HCT116 (cell line): ENCODE measurements at regions not wholly inside any gene's neighbourhood (a gene's known extent, or its start where the extent isn't known, plus 50 kb on each side); places are given as distances from the start of the nearest gene placed in this dataset.

Experiments
- ATAC-seq: fragments of 200-7000 bp; cut with Tn5 transposase; 2 replicates; pipeline ENCODE4 v1.9.1; 2020; ENCODE audit warnings: mild to moderate bottlenecking, moderate library complexity
- BruUV-seq: library from RNA; stranded (reverse); fragments of 400-500 nt; replicated peaks from 2 replicates; lab custom pipeline; 2021; lab: Mats Ljungman, UMichigan
- CTCF ChIA-PET: fragments of 300-600 bp; sonication (Branson Sonifier 250); formaldehyde crosslinking; loops from one replicate; lab custom pipeline; 2021; ENCODE audit warnings: antibody characterized with exemption; lab: Charles Lee
- POLR2A ChIA-PET: fragments of 300-600, 350-600 bp; sonication (Branson Sonifier 250); formaldehyde crosslinking; loops from one replicate; lab custom pipeline; 2021; ENCODE audit warnings: antibody characterized with exemption; lab: Charles Lee
- RAD21 ChIA-PET, 2 experiments: fragments of 300-600 bp; sonication (Branson Sonifier 250); formaldehyde crosslinking; loops; one replicate each; lab custom pipeline; 2023; ENCODE audit warnings: low total read pairs in 2 of 2; ENCODE audit not compliant: uncharacterized antibody in 2 of 2, unreplicated experiment in 2 of 2, low non-redundant PET in 1 of 2; lab: Charles Lee
- DNase-seq: peaks from one replicate; pipeline ENCODE4 v3.0.0-alpha.2; 2010; ENCODE audit warnings: low read depth, low spot score
- H2AFZ ChIP-seq: fragments of 200-600 bp; shearing (Covaris generic), sonication (generic); 2 replicates; pipeline ENCODE4 v1.6.1; 2017; ENCODE audit warnings: low read depth, mixed run types, mixed read lengths, antibody characterized with exemption, low read length; ENCODE audit not compliant: poor library complexity, severe bottlenecking
- H3K27ac ChIP-seq: 2 replicates; pipeline ENCODE4 v1.5.1; 2012; ENCODE audit warnings: low read depth, low read length
- H3K27me3 ChIP-seq: fragments of 200-600 bp; sonication (generic); 2 replicates; pipeline ENCODE4 v1.6.1; 2016; ENCODE audit warnings: mixed run types, low read length, mixed read lengths; ENCODE audit not compliant: insufficient read depth
- H3K36me3 ChIP-seq, 2 experiments: fragments of 200-500 bp in 1 of 2; fragments of 200-600 bp in 1 of 2; sonication (Bioruptor generic) in 1 of 2; sonication (generic) in 1 of 2; 2 replicates each; pipeline versions ENCODE4 v1.5.1 to v1.6.1; 2014 to 2016; ENCODE audit warnings: low read length in 2 of 2, inconsistent platforms in 1 of 2, mixed read lengths in 1 of 2, mixed run types in 1 of 2; ENCODE audit not compliant: insufficient read depth in 2 of 2, control insufficient read depth in 1 of 2
- H3K4me1 ChIP-seq, 2 experiments: fragments of 200-600 bp in 1 of 2; sonication (generic) in 1 of 2; 2 replicates each; pipeline versions ENCODE4 v1.5.1 to v1.6.1; 2012 to 2017; ENCODE audit warnings: low read length in 2 of 2, inconsistent platforms in 1 of 2, mild to moderate bottlenecking in 1 of 2, mixed read lengths in 1 of 2, mixed run types in 1 of 2, moderate library complexity in 1 of 2; ENCODE audit not compliant: insufficient read depth in 2 of 2, control insufficient read depth in 1 of 2
- H3K4me2 ChIP-seq: fragments of 200-600 bp; sonication (generic); 2 replicates; pipeline ENCODE4 v1.6.1; 2017; ENCODE audit warnings: mixed run types, low read length, mixed read lengths
- H3K4me3 ChIP-seq, 2 experiments: fragments of 200-600 bp in 1 of 2; sonication (generic) in 1 of 2; replicated peaks in 1 of 2; 2 replicates each; pipeline ENCODE4 v1.5.1; 2011 to 2016; ENCODE audit warnings: low read length in 2 of 2, control low read depth in 1 of 2, low read depth in 1 of 2, mild to moderate bottlenecking in 1 of 2, mixed read lengths in 1 of 2, mixed run types in 1 of 2
- H3K79me2 ChIP-seq: fragments of 200-600 bp; sonication (generic); 2 replicates; pipeline ENCODE4 v1.6.1; 2017; ENCODE audit warnings: mild to moderate bottlenecking, mixed run types, low read length, moderate library complexity, mixed read lengths; ENCODE audit not compliant: insufficient read depth
- H3K9ac ChIP-seq: fragments of 200-600 bp; sonication (generic); 2 replicates; pipeline ENCODE4 v1.6.1; 2016; ENCODE audit warnings: low read length, mixed read lengths
- H3K9me2 ChIP-seq: fragments of 200-600 bp; sonication (generic), shearing (Covaris generic); 2 replicates; pipeline ENCODE4 v1.6.1; 2017; ENCODE audit warnings: mixed run types, mild to moderate bottlenecking, moderate library complexity; ENCODE audit not compliant: insufficient read depth
- H3K9me3 ChIP-seq, 2 experiments: fragments of 200-500 bp in 1 of 2; fragments of 200-600 bp in 1 of 2; sonication (Bioruptor generic) in 1 of 2; sonication (generic) in 1 of 2; 2 replicates each; pipeline ENCODE4 v1.6.1; 2014 to 2017; ENCODE audit warnings: low read length in 2 of 2, mixed read lengths in 2 of 2, inconsistent platforms in 1 of 2, low read depth in 1 of 2, mild to moderate bottlenecking in 1 of 2, mixed run types in 1 of 2, moderate library complexity in 1 of 2; ENCODE audit not compliant: control insufficient read depth in 1 of 2, insufficient read depth in 1 of 2
- H4K20me1 ChIP-seq: fragments of 200-600 bp; sonication (generic), shearing (Covaris generic); 2 replicates; pipeline ENCODE4 v1.6.1; 2017; ENCODE audit warnings: mixed run types, mild to moderate bottlenecking, moderate library complexity; ENCODE audit not compliant: insufficient read depth
- ATF3 ChIP-seq: IDR thresholded peaks from 2 replicates; pipeline ENCODE4 v1.6.1; 2012
- CEBPB ChIP-seq: IDR thresholded peaks from 2 replicates; pipeline ENCODE4 v1.6.1; 2012; ENCODE audit warnings: low read depth
- EGR1 ChIP-seq: IDR thresholded peaks from 2 replicates; pipeline ENCODE4 v1.6.1; 2012; ENCODE audit warnings: low read depth
- EZH2 ChIP-seq: fragments of 200-600 bp; sonication (generic); IDR thresholded peaks from 2 replicates; pipeline ENCODE4 v1.6.1; 2017; ENCODE audit warnings: antibody characterized with exemption, mixed run types
- EZH2phosphoT487 ChIP-seq: fragments of 200-600 bp; IDR thresholded peaks from 2 replicates; pipeline ENCODE4 v1.6.1; 2018; ENCODE audit warnings: antibody characterized with exemption, borderline replicate concordance
- JUND ChIP-seq: IDR thresholded peaks from 2 replicates; pipeline ENCODE4 v1.6.1; 2012
- POLR2AphosphoS5 ChIP-seq: IDR thresholded peaks from 2 replicates; pipeline ENCODE4 v1.6.1; 2011; ENCODE audit warnings: mild to moderate bottlenecking, low read depth, low read length, moderate library complexity
- SRF ChIP-seq: IDR thresholded peaks from 2 replicates; pipeline ENCODE4 v1.6.1; 2012; ENCODE audit warnings: low read depth
- ZBTB33 ChIP-seq: IDR thresholded peaks from 2 replicates; pipeline ENCODE4 v1.6.1; 2011; ENCODE audit warnings: mild to moderate bottlenecking, low read length, moderate library complexity; ENCODE audit not compliant: insufficient replicate concordance; ENCODE audit errors: extremely low read depth
- ZFX ChIP-seq: fragments of 450-650 bp; IDR thresholded peaks from 2 replicates; pipeline ENCODE4 v1.6.1; 2017
- ZNF274 ChIP-seq: fragments of 200-500 bp; sonication (Bioruptor generic); IDR thresholded peaks from 2 replicates; pipeline ENCODE4 v1.6.1; 2014; ENCODE audit warnings: mild to moderate bottlenecking, low read depth, low read length, inconsistent platforms
- intact Hi-C: fragments of 100-400 bp; cut with micrococcal nuclease; formaldehyde crosslinking; loops from 2 replicates; pipeline ENCODE4 v1.10.0; 2022
- TF ChIP-seq, protein P1 (sequence below), 3 experiments: fragments of 200-600 bp in 1 of 3; sonication (generic) in 1 of 3; IDR thresholded peaks in 2 of 3; conservative IDR thresholded peaks in 1 of 3; 2 replicates each; pipeline ENCODE4 v1.5.1; 2012 to 2017; ENCODE audit warnings: low read depth in 2 of 3, low read length in 2 of 3, antibody characterized with exemption in 1 of 3, borderline replicate concordance in 1 of 3, control low read depth in 1 of 3, mild to moderate bottlenecking in 1 of 3, mixed read lengths in 1 of 3, mixed run types in 1 of 3, moderate library complexity in 1 of 3; ENCODE audit not compliant: insufficient read depth in 1 of 3

DNA sequence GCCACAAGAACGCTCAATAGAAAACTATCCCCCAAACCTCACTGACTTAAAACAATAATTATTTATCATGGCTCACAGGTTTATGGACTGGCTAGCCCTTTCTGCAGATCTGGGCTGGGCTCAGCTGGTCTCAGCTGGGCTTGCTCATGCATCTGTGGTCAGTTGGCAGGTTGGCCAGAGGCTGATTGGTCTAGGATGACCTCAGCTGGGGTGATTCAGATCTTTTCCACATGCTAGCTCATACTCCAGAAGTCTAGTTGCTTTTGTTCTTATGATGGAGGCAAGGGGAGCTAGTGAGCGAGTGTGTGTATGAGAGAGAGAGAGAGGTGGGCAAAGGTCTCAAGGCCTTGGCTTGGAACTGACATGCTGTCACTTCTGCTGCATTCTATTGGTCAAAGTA, 181.2 kb upstream of the NRXN3 start:
- Histone ChIP-seq H3K9ac (no peak overlapping the region), H3K4me3 (no peak overlapping the region), H3K27ac (no peak overlapping the region), H4K20me1 (no peaks in the 10 kb centered on the region), H3K79me2 (no peaks in the 10 kb centered on the region), H3K9me3 (no peaks in the 10 kb centered on the region), H3K9me2 (no peaks in the 10 kb centered on the region), H3K4me1 (no peaks in the 10 kb centered on the region), H2AFZ (no peak overlapping the region), H3K27me3 (no peaks in the 10 kb centered on the region), H3K4me2 (no peak overlapping the region), H3K36me3 (no peaks in the 10 kb centered on the region)
- ATAC-seq (no peak), DNase-seq (no peak)
- TF ChIP-seq, protein P1, sequence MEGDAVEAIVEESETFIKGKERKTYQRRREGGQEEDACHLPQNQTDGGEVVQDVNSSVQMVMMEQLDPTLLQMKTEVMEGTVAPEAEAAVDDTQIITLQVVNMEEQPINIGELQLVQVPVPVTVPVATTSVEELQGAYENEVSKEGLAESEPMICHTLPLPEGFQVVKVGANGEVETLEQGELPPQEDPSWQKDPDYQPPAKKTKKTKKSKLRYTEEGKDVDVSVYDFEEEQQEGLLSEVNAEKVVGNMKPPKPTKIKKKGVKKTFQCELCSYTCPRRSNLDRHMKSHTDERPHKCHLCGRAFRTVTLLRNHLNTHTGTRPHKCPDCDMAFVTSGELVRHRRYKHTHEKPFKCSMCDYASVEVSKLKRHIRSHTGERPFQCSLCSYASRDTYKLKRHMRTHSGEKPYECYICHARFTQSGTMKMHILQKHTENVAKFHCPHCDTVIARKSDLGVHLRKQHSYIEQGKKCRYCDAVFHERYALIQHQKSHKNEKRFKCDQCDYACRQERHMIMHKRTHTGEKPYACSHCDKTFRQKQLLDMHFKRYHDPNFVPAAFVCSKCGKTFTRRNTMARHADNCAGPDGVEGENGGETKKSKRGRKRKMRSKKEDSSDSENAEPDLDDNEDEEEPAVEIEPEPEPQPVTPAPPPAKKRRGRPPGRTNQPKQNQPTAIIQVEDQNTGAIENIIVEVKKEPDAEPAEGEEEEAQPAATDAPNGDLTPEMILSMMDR (IDR thresholded peaks at IDR 0.05 in 2 of 3, conservative IDR thresholded peaks at IDR 0.05 in 1 of 3; ENCODE audit: borderline replicate concordance in 1 of 3, insufficient read depth in 1 of 3, low read depth in 2 of 3, low read length in 2 of 3), result no peak
- TF ChIP-seq ZFX, result no peak
- TF ChIP-seq SRF, result no peak
- no peak for TF ChIP-seq ZBTB33
- no peak for TF ChIP-seq POLR2AphosphoS5
- no peak for TF ChIP-seq ATF3
- TF ChIP-seq EZH2, result no peak
- TF ChIP-seq EZH2phosphoT487, result no peak
- no peak for TF ChIP-seq JUND
- TF ChIP-seq EGR1, result no peak
- no peak for TF ChIP-seq CEBPB
- TF ChIP-seq ZNF274, result no peak
- ChIA-PET CTCF (no interaction called here), POLR2A (no interaction called here), RAD21 (no interaction called here)
- no TSS peak for BruUV-seq
- intact Hi-C loops, result no loop called here
